Keratinocyte (primary cell): ENCODE measurements at regions not wholly inside any gene's neighbourhood (a gene's known extent, or its start where the extent isn't known, plus 50 kb on each side); places are given as distances from the start of the nearest gene placed in this dataset.

Experiments
- DNase-seq: peaks from one replicate; pipeline ENCODE4 v3.0.0-alpha.2; 2011; ENCODE audit warnings: low read depth, missing footprints, low spot score
- FAIRE-seq: peaks from 2 replicates; lab custom pipeline; 2011; peaks lifted over from hg19 to GRCh38; lab: Jason Lieb, UNC
- H2AFZ ChIP-seq: 2 replicates; pipeline ENCODE4 v1.6.0; 2012; ENCODE audit warnings: low read length, control low read depth, inconsistent platforms; ENCODE audit not compliant: control insufficient read depth
- H3K27ac ChIP-seq: 2 replicates; pipeline ENCODE4 v1.5.1; 2011; ENCODE audit warnings: low read length; ENCODE audit not compliant: control insufficient read depth, insufficient read depth
- H3K27me3 ChIP-seq: 3 replicates; pipeline ENCODE4 v1.6.0; 2011; ENCODE audit warnings: low read length; ENCODE audit not compliant: control insufficient read depth, insufficient read depth; ENCODE audit errors: extremely low read depth
- H3K36me3 ChIP-seq, 2 experiments: 2 replicates in 1 of 2; 3 replicates in 1 of 2; pipeline ENCODE4 v1.5.1; 2011; ENCODE audit warnings: low read length in 2 of 2, mild to moderate bottlenecking in 1 of 2; ENCODE audit not compliant: control insufficient read depth in 2 of 2, insufficient read depth in 2 of 2; ENCODE audit errors: extremely low read depth in 1 of 2
- H3K4me1 ChIP-seq: 3 replicates; pipeline ENCODE4 v1.5.1; 2011; ENCODE audit warnings: low read length; ENCODE audit not compliant: control insufficient read depth, insufficient read depth; ENCODE audit errors: extremely low read depth
- H3K4me2 ChIP-seq: 3 replicates; pipeline ENCODE4 v1.6.0; 2011; ENCODE audit warnings: low read depth, low read length; ENCODE audit not compliant: control insufficient read depth, insufficient read depth; ENCODE audit errors: extremely low read depth
- H3K4me3 ChIP-seq, 3 experiments: fragments of 200-600 bp in 1 of 3; sonication (generic) in 1 of 3; 2 replicates in 2 of 3; 3 replicates in 1 of 3; pipeline ENCODE4 v1.5.1; 2011 to 2016; ENCODE audit warnings: low read length in 3 of 3, mild to moderate bottlenecking in 3 of 3, control low read depth in 2 of 3, inconsistent platforms in 1 of 3, low read depth in 1 of 3, mixed read lengths in 1 of 3, mixed run types in 1 of 3, moderate library complexity in 1 of 3; ENCODE audit not compliant: control insufficient read depth in 2 of 3, insufficient read depth in 2 of 3; ENCODE audit errors: extremely low read depth in 1 of 3
- H3K79me2 ChIP-seq: 2 replicates; pipeline ENCODE4 v1.6.0; 2012; ENCODE audit warnings: low read length; ENCODE audit not compliant: control insufficient read depth, insufficient read depth
- H3K9ac ChIP-seq: 3 replicates; pipeline ENCODE4 v1.6.0; 2011; ENCODE audit warnings: low read length; ENCODE audit not compliant: control insufficient read depth, insufficient read depth; ENCODE audit errors: extremely low read depth
- H3K9me1 ChIP-seq: 3 replicates; pipeline ENCODE4 v1.6.0; 2011; ENCODE audit warnings: low read length; ENCODE audit not compliant: control insufficient read depth, insufficient read depth; ENCODE audit errors: extremely low read depth
- H3K9me3 ChIP-seq: 2 replicates; pipeline ENCODE4 v1.5.1; 2012; ENCODE audit warnings: low read depth, low read length; ENCODE audit not compliant: control insufficient read depth
- H4K20me1 ChIP-seq: 3 replicates; pipeline ENCODE4 v1.6.0; 2011; ENCODE audit warnings: low read length; ENCODE audit not compliant: control insufficient read depth, insufficient read depth; ENCODE audit errors: extremely low read depth
- EZH2 ChIP-seq: IDR thresholded peaks from one replicate; pipeline ENCODE4 v1.6.1; 2012; ENCODE audit warnings: inconsistent platforms, mild to moderate bottlenecking, low read length, moderate library complexity
- dilution Hi-C: fragments of 300-500 bp; cut with MboI; formaldehyde crosslinking; loops from one replicate; pipeline ENCODE4 v1.7.0; 2020; ENCODE audit warnings: low sequenced_read_pairs; ENCODE audit not compliant: extremely low pct_ligation_motif_present
- TF ChIP-seq, protein P1 (sequence below), 3 experiments: IDR thresholded peaks in 1 of 3; conservative IDR thresholded peaks in 1 of 3; optimal IDR thresholded peaks in 1 of 3; 2 replicates in 2 of 3; 3 replicates in 1 of 3; pipeline versions ENCODE3 to v1.5.1; 2011; ENCODE audit warnings: low read length in 3 of 3, mild to moderate bottlenecking in 3 of 3, moderate library complexity in 2 of 3, control low read depth in 1 of 3, inconsistent platforms in 1 of 3; ENCODE audit not compliant: insufficient read depth in 2 of 3; ENCODE audit errors: extremely low read depth in 1 of 3

DNA sequence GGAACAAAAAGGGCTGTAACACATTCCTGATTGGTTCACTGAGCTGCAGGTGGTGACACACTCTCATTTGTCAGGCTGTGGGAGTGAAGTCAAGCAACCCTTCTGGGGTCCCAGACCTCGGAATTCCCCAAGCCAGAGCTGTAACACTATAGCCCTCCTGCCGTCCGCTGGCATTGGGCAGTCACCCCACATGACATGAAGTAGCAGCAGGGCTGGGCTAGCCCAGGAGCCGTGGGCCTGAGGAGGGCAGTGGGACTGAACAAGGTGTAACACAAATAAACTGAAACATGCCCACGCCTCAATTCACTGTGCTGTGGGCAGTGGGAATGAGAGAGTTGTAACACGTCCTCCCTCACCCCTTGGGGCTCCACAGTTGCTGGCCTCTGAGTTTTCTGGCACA, 689.1 kb upstream of the EYS start:
- TF ChIP-seq EZH2 = no peak
- TF ChIP-seq, protein P1, sequence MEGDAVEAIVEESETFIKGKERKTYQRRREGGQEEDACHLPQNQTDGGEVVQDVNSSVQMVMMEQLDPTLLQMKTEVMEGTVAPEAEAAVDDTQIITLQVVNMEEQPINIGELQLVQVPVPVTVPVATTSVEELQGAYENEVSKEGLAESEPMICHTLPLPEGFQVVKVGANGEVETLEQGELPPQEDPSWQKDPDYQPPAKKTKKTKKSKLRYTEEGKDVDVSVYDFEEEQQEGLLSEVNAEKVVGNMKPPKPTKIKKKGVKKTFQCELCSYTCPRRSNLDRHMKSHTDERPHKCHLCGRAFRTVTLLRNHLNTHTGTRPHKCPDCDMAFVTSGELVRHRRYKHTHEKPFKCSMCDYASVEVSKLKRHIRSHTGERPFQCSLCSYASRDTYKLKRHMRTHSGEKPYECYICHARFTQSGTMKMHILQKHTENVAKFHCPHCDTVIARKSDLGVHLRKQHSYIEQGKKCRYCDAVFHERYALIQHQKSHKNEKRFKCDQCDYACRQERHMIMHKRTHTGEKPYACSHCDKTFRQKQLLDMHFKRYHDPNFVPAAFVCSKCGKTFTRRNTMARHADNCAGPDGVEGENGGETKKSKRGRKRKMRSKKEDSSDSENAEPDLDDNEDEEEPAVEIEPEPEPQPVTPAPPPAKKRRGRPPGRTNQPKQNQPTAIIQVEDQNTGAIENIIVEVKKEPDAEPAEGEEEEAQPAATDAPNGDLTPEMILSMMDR (optimal IDR thresholded peaks at IDR 0.05 in 1 of 3, IDR thresholded peaks at IDR 0.05 in 1 of 3, conservative IDR thresholded peaks at IDR 0.05 in 1 of 3; ENCODE audit: extremely low read depth in 1 of 3, insufficient read depth in 2 of 3, low read length in 3 of 3) = no peak
- Histone ChIP-seq H3K4me1 (no peaks in the 10 kb centered on the region), H3K4me3 (no peak overlapping the region), H4K20me1 (no peaks in the 10 kb centered on the region), H3K27me3 (no peaks in the 10 kb centered on the region), H3K9ac (no peak overlapping the region), H3K9me3 (peaks cover 3% of the 10 kb centered on the region), H2AFZ (no peak overlapping the region), H3K4me2 (no peak overlapping the region), H3K27ac (no peak overlapping the region), H3K79me2 (no peaks in the 10 kb centered on the region), H3K9me1 (no peaks in the 10 kb centered on the region), H3K36me3 (no peaks in the 10 kb centered on the region)
- DNase-seq = no peak
- dilution Hi-C loops = no loop called here
- no peak for FAIRE-seq

DNA sequence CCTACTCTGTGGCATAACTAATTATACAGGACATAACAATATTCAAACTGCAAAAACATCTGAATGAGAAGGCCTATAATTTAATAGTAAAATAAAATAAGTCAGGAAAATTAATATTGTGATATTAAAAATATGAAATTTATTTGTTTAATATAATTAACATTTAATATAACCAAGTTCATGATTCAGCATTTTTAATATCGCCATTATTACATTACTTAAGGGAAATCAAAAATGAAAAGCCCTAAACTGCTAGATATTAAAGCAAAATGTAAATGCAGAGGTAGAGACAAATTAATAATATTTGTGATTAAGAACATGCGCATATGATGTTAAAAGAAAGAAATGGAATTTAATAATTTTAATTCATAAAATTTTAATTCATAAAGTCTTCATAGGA, 683.4 kb upstream of the EYS start:
- Histone ChIP-seq H3K27ac (no peak overlapping the region), H4K20me1 (no peaks in the 10 kb centered on the region), H2AFZ (no peak overlapping the region), H3K4me3 (no peak overlapping the region), H3K27me3 (no peaks in the 10 kb centered on the region), H3K4me1 (no peaks in the 10 kb centered on the region), H3K9ac (no peak overlapping the region), H3K4me2 (no peak overlapping the region), H3K9me1 (no peaks in the 10 kb centered on the region), H3K79me2 (no peaks in the 10 kb centered on the region), H3K9me3 (no peaks in the 10 kb centered on the region), H3K36me3 (no peaks in the 10 kb centered on the region)
- dilution Hi-C loops = no loop called here
- no peak for DNase-seq
- no peak for FAIRE-seq
- TF ChIP-seq EZH2 = no peak
- TF ChIP-seq, protein P1 (optimal IDR thresholded peaks at IDR 0.05 in 1 of 3, IDR thresholded peaks at IDR 0.05 in 1 of 3, conservative IDR thresholded peaks at IDR 0.05 in 1 of 3; ENCODE audit: extremely low read depth in 1 of 3, insufficient read depth in 2 of 3, low read length in 3 of 3) = no peak
